Liver (tissue), 6 donors: ENCODE measurements at regions not wholly inside any gene's neighbourhood (a gene's known extent, or its start where the extent isn't known, plus 50 kb on each side); places are given as distances from the start of the nearest gene placed in this dataset.

Experiments used
- DNase-seq: peaks from one replicate; pipeline ENCODE4 v3.0.0-alpha.2; 2017; ENCODE audit warnings: low spot score
- H3K27ac ChIP-seq, 2 donors: one replicate each; pipeline ENCODE4 v1.7.0; 2013; ENCODE audit warnings: inconsistent platforms in 2 of 2, low read length in 2 of 2, control low read depth in 1 of 2, low read depth in 1 of 2, mild to moderate bottlenecking in 1 of 2
- H3K27me3 ChIP-seq, 4 donors: one replicate each; pipeline versions ENCODE4 v1.6.1 to v1.7.0; 2013; ENCODE audit warnings: low read length in 3 of 4, inconsistent platforms in 1 of 4, mild to moderate bottlenecking in 1 of 4, moderate library complexity in 1 of 4; ENCODE audit not compliant: control insufficient read depth in 4 of 4, insufficient read depth in 4 of 4
- H3K36me3 ChIP-seq, 4 donors: one replicate each; pipeline versions ENCODE4 v1.6.1 to v1.7.0; 2013; ENCODE audit warnings: low read length in 3 of 4, mild to moderate bottlenecking in 3 of 4, low read depth in 1 of 4, moderate library complexity in 1 of 4; ENCODE audit not compliant: control insufficient read depth in 4 of 4, insufficient read depth in 3 of 4
- H3K4me1 ChIP-seq, 4 donors: one replicate each; pipeline versions ENCODE4 v1.6.1 to v1.7.0; 2013; ENCODE audit warnings: low read length in 3 of 4, mild to moderate bottlenecking in 3 of 4, moderate library complexity in 1 of 4; ENCODE audit not compliant: control insufficient read depth in 4 of 4, insufficient read depth in 4 of 4
- H3K4me3 ChIP-seq, 3 donors: one replicate each; pipeline versions ENCODE4 v1.6.1 to v1.7.0; 2013; ENCODE audit warnings: low read length in 3 of 3, control low read depth in 1 of 3, low read depth in 1 of 3, mild to moderate bottlenecking in 1 of 3
- H3K9ac ChIP-seq, 2 donors: one replicate each; pipeline ENCODE4 v1.7.0; 2013; ENCODE audit warnings: low read length in 2 of 2, mild to moderate bottlenecking in 2 of 2, moderate library complexity in 2 of 2, control low read depth in 1 of 2, low read depth in 1 of 2
- H3K9me3 ChIP-seq, 4 donors: one replicate each; pipeline versions ENCODE4 v1.6.1 to v1.7.0; 2013; ENCODE audit warnings: low read length in 3 of 4; ENCODE audit not compliant: control insufficient read depth in 4 of 4
- EGR1 ChIP-seq, 2 donors: IDR thresholded peaks; 2 replicates each; pipeline ENCODE4 v1.6.1; 2016 to 2018; ENCODE audit warnings: antibody characterized with exemption in 2 of 2, low read depth in 2 of 2
- FOXA1 ChIP-seq: IDR thresholded peaks from 2 replicates; pipeline ENCODE4 v1.6.1; 2016; ENCODE audit warnings: antibody characterized with exemption
- GABPA ChIP-seq, 2 donors: IDR thresholded peaks in 1 of 2; conservative IDR thresholded peaks in 1 of 2; 2 replicates each; pipeline ENCODE4 v1.6.1; 2016; ENCODE audit warnings: antibody characterized with exemption in 2 of 2, mild to moderate bottlenecking in 1 of 2, moderate library complexity in 1 of 2
- HNF4A ChIP-seq, 2 donors: conservative IDR thresholded peaks; 2 replicates each; pipeline ENCODE4 v1.6.1; 2016; ENCODE audit warnings: antibody characterized with exemption in 2 of 2, mild to moderate bottlenecking in 2 of 2
- HNF4G ChIP-seq: IDR thresholded peaks from 2 replicates; pipeline ENCODE4 v1.6.1; 2016; ENCODE audit warnings: antibody characterized with exemption
- NR2F2 ChIP-seq: IDR thresholded peaks from 2 replicates; pipeline ENCODE4 v1.6.1; 2016; ENCODE audit warnings: antibody characterized with exemption
- RAD21 ChIP-seq, 2 donors: IDR thresholded peaks; 2 replicates each; pipeline ENCODE4 v1.6.1; 2016; ENCODE audit warnings: antibody characterized with exemption in 2 of 2, mild to moderate bottlenecking in 2 of 2
- RXRA ChIP-seq, 2 donors: IDR thresholded peaks; 2 replicates each; pipeline ENCODE4 v1.6.1; 2017 to 2018; ENCODE audit warnings: antibody characterized with exemption in 2 of 2, mild to moderate bottlenecking in 1 of 2
- SP1 ChIP-seq: IDR thresholded peaks from 2 replicates; pipeline ENCODE4 v1.6.1; 2018; ENCODE audit warnings: antibody characterized with exemption, mild to moderate bottlenecking
- TAF1 ChIP-seq: conservative IDR thresholded peaks from 2 replicates; pipeline ENCODE4 v1.6.1; 2016; ENCODE audit warnings: antibody characterized with exemption, mild to moderate bottlenecking
- YY1 ChIP-seq: IDR thresholded peaks from 2 replicates; pipeline ENCODE4 v1.6.1; 2016; ENCODE audit warnings: antibody characterized with exemption, mild to moderate bottlenecking
- TF ChIP-seq, protein P1 (sequence below): IDR thresholded peaks from 2 replicates; pipeline ENCODE4 v1.6.1; 2016; ENCODE audit warnings: antibody characterized with exemption, mild to moderate bottlenecking
- TF ChIP-seq, protein P2 (sequence below): IDR thresholded peaks from 2 replicates; pipeline ENCODE4 v1.6.1; 2016; ENCODE audit warnings: antibody characterized with exemption
- TF ChIP-seq, protein P3 (sequence below): IDR thresholded peaks from 2 replicates; pipeline ENCODE4 v1.6.1; 2016; ENCODE audit warnings: antibody characterized with exemption
- donor health status: healthy.
- donor health status: healthy.
- donor health status: healthy.

DNA sequence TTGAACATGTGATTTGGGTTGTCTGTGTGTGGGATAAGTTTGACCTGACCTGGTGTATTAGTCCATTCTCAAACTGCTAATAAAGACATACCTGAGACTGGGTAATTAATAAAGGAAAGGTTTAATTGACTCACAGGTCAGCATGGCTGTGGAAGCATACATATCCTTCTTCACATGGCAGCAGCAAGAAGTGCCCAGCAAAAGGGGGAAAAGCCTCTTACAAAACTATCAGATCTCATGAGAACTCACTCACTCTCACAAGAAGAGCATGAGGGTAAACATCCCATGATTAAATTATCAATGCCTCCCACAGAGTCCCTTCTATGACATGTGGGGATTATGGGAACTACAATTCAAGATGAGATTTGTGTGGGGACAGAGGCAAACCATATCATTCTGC lies 94.0 kb upstream of the PPM1H start:
- no peak for TF ChIP-seq NR2F2
- no peak for TF ChIP-seq FOXA1
- no peak overlapping the region for H3K9ac ChIP-seq

DNA sequence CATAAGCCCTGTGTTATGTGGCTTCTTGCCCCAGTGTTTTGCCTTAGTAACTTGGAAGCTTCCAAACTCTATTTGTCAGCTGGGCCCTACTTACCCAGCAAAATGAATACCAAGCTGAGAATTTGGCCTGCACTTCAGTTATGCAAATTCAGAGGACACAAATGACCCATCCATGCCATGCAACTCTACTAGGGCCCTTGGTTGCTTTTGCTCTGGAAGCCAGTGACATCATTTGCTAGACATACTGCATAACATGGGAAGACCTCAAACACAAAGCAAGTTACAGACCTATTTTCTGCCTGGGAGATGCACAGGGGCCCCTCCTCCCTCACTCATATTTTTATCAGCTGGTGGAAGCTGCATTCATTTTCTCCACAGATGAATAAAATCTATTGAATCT lies 90.2 kb upstream of the PPM1H start:
- TF ChIP-seq, protein P1, sequence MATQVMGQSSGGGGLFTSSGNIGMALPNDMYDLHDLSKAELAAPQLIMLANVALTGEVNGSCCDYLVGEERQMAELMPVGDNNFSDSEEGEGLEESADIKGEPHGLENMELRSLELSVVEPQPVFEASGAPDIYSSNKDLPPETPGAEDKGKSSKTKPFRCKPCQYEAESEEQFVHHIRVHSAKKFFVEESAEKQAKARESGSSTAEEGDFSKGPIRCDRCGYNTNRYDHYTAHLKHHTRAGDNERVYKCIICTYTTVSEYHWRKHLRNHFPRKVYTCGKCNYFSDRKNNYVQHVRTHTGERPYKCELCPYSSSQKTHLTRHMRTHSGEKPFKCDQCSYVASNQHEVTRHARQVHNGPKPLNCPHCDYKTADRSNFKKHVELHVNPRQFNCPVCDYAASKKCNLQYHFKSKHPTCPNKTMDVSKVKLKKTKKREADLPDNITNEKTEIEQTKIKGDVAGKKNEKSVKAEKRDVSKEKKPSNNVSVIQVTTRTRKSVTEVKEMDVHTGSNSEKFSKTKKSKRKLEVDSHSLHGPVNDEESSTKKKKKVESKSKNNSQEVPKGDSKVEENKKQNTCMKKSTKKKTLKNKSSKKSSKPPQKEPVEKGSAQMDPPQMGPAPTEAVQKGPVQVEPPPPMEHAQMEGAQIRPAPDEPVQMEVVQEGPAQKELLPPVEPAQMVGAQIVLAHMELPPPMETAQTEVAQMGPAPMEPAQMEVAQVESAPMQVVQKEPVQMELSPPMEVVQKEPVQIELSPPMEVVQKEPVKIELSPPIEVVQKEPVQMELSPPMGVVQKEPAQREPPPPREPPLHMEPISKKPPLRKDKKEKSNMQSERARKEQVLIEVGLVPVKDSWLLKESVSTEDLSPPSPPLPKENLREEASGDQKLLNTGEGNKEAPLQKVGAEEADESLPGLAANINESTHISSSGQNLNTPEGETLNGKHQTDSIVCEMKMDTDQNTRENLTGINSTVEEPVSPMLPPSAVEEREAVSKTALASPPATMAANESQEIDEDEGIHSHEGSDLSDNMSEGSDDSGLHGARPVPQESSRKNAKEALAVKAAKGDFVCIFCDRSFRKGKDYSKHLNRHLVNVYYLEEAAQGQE: no peak
- TF ChIP-seq, protein P2, sequence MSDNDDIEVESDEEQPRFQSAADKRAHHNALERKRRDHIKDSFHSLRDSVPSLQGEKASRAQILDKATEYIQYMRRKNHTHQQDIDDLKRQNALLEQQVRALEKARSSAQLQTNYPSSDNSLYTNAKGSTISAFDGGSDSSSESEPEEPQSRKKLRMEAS: no peak
- TF ChIP-seq RAD21 (IDR thresholded peaks at IDR 0.05) (no peak), GABPA (IDR thresholded peaks at IDR 0.05 in 1 of 2, conservative IDR thresholded peaks at IDR 0.05 in 1 of 2) (no peak), HNF4G (no peak), HNF4A (conservative IDR thresholded peaks at IDR 0.05) (no peak), EGR1 (IDR thresholded peaks at IDR 0.05; ENCODE audit: low read depth in 2 of 2) (no peak), NR2F2 (no peak), SP1 (no peak), YY1 (no peak), TAF1 (no peak), RXRA (IDR thresholded peaks at IDR 0.05) (no peak)
- TF ChIP-seq, protein P3, sequence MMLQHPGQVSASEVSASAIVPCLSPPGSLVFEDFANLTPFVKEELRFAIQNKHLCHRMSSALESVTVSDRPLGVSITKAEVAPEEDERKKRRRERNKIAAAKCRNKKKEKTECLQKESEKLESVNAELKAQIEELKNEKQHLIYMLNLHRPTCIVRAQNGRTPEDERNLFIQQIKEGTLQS: no peak
- no peak for DNase-seq

More for the DNA sequence above, 94.0 kb upstream of the PPM1H start:
- no peak overlapping the region for H3K27ac ChIP-seq
- no peaks in the 10 kb centered on the region for H3K4me1 ChIP-seq
- no peaks in the 10 kb centered on the region for H3K27me3 ChIP-seq
- no peaks in the 10 kb centered on the region for H3K9me3 ChIP-seq
- no peak for DNase-seq
- H3K36me3 ChIP-seq: no peaks in the 10 kb centered on the region
- H3K4me3 ChIP-seq: no peak overlapping the region

DNA sequence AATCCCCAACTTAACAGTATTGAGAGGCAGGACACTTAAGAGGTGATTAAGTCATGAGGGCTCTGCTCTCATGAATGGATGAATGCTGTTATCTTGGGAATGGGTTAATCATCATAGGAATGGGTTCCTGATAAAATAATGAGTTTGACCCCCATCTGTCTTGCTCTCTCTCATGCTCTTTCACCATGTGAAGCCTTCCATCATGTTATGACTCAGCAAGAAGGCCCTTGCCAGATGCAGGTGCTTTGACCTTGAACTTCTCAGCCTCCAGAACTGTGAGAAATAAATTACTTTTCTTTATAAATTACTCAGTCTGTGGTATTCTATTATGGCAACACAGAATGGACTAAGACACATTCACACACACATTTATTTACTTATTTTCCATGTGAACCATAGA lies 89.0 kb upstream of the PPM1H start:
- TF ChIP-seq EGR1 (IDR thresholded peaks at IDR 0.05; ENCODE audit: low read depth in 2 of 2) (no peak), YY1 (no peak)
- TF ChIP-seq, protein P3: no peak
- Histone ChIP-seq H3K9ac (no peak overlapping the region), H3K9me3 (no peaks in the 10 kb centered on the region), H3K4me3 (no peak overlapping the region), H3K27me3 (no peaks in the 10 kb centered on the region), H3K27ac (no peak overlapping the region), H3K4me1 (no peaks in the 10 kb centered on the region), H3K36me3 (no peaks in the 10 kb centered on the region)
- DNase-seq: no peak

More for the DNA sequence above, 90.2 kb upstream of the PPM1H start:
- Histone ChIP-seq H3K9ac (no peak overlapping the region), H3K36me3 (no peaks in the 10 kb centered on the region), H3K4me1 (no peaks in the 10 kb centered on the region), H3K27ac (no peak overlapping the region), H3K9me3 (no peaks in the 10 kb centered on the region), H3K27me3 (no peaks in the 10 kb centered on the region), H3K4me3 (no peak overlapping the region)
